Esophagus muscularis mucosa (tissue), 4 donors: ENCODE measurements at regions not wholly inside any gene's neighbourhood (a gene's known extent, or its start where the extent isn't known, plus 50 kb on each side); places are given as distances from the start of the nearest gene placed in this dataset.

Experiments
- CTCF ChIP-seq, 3 experiments: fragments of 200-600 bp in 2 of 3; fragments of 450-650 bp in 1 of 3; sonication (generic) in 2 of 3; IDR thresholded peaks; one replicate each; pipeline ENCODE4 v1.5.1; 2017 to 2019; ENCODE audit warnings: antibody characterized with exemption in 3 of 3, mild to moderate bottlenecking in 2 of 3, moderate library complexity in 1 of 3
- EP300 ChIP-seq: sonication (generic); formaldehyde crosslinking; IDR thresholded peaks from one replicate; pipeline ENCODE4 v1.6.1; 2017; ENCODE audit warnings: antibody characterized with exemption
- POLR2AphosphoS5 ChIP-seq, 2 donors: sonication (generic); formaldehyde crosslinking; IDR thresholded peaks; one replicate each; pipeline ENCODE4 v1.6.1; 2017; ENCODE audit warnings: antibody characterized with exemption in 2 of 2

DNA sequence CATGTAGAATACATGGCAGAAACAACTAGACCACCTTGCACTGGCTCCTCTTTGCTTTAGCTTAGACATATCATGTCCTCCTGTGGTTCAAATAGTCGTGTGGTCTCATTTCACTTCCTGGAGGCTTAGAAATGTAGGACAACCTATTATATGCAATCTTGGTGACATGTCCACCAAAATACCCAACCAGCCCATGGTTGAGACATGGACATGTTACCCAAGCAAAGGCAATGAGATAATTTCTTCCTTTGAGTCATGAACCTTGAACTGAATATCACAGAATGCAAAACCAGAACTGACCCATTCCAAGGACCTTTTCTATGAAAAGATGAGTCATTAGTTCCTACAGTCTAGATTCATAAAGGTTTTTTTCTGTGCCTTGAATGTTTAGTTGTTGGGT, 309.0 kb upstream of the MDFIC2 start:
- TF ChIP-seq POLR2AphosphoS5 (IDR thresholded peaks at IDR 0.05), result no peak
- no peak for TF ChIP-seq CTCF (IDR thresholded peaks at IDR 0.05)
- no peak for TF ChIP-seq EP300
